ENCODE measurements at regions not wholly inside any gene's neighbourhood (a gene's known extent, or its start where the extent isn't known, plus 50 kb on each side); places are given as distances from the start of the nearest gene placed in this dataset.

- H3K36me3 ChIP-seq: no peaks in the 10 kb centered on the region
- no peaks in the 10 kb centered on the region for H3K9me3 ChIP-seq
- H3K27me3 ChIP-seq: no peaks in the 10 kb centered on the region
- no peak for DNase-seq (ENCODE audit: low spot score in 2 of 2)
- H3K4me1 ChIP-seq: no peaks in the 10 kb centered on the region
- TF ChIP-seq CTCF (IDR thresholded peaks at IDR 0.05): no peak
- no peak overlapping the region for H3K4me3 ChIP-seq
- no peak overlapping the region for H3K27ac ChIP-seq
- intact Hi-C loops (cut with DNase I): no loop called here
Measured at GRCh38 chr7:57343901-57344622, 105.9 kb upstream of the ZNF716 start.

GRCh38 chr7:57344957-57345356 lies 105.0 kb upstream of the ZNF716 start:
- H3K36me3 ChIP-seq: no peaks in the 10 kb centered on the region
- intact Hi-C loops (cut with DNase I): no loop called here
- no peak overlapping the region for H3K27ac ChIP-seq
- no peak for TF ChIP-seq CTCF (IDR thresholded peaks at IDR 0.05)
- H3K4me1 ChIP-seq: no peaks in the 10 kb centered on the region
- no peak for DNase-seq (ENCODE audit: low spot score in 2 of 2)
- no peaks in the 10 kb centered on the region for H3K27me3 ChIP-seq
- H3K9me3 ChIP-seq: no peaks in the 10 kb centered on the region
- H3K4me3 ChIP-seq: no peak overlapping the region

GRCh38 chr7:57348646-57349269 lies 101.2 kb upstream of the ZNF716 start:
- no peak overlapping the region for H3K4me3 ChIP-seq
- H3K27me3 ChIP-seq: no peaks in the 10 kb centered on the region
- TF ChIP-seq CTCF (IDR thresholded peaks at IDR 0.05): no peak
- intact Hi-C loops (cut with DNase I): no loop called here
- DNase-seq (ENCODE audit: low spot score in 2 of 2): no peak
- H3K9me3 ChIP-seq: no peaks in the 10 kb centered on the region
- H3K4me1 ChIP-seq: no peaks in the 10 kb centered on the region
- no peak overlapping the region for H3K27ac ChIP-seq
- H3K36me3 ChIP-seq: no peaks in the 10 kb centered on the region

GRCh38 chr7:57354195-57354594 lies 95.8 kb upstream of the ZNF716 start:
- H3K9me3 ChIP-seq: no peaks in the 10 kb centered on the region
- no peak overlapping the region for H3K4me3 ChIP-seq
- intact Hi-C loops (cut with DNase I): no loop called here

GRCh38 chr7:57354679-57355338 lies 95.2 kb upstream of the ZNF716 start:
- intact Hi-C loops (cut with DNase I): no loop called here
- DNase-seq (ENCODE audit: low spot score in 2 of 2): no peak
- Histone ChIP-seq H3K9me3 (no peaks in the 10 kb centered on the region), H3K27ac (no peak overlapping the region), H3K4me3 (no peak overlapping the region), H3K36me3 (no peaks in the 10 kb centered on the region), H3K4me1 (no peaks in the 10 kb centered on the region), H3K27me3 (no peaks in the 10 kb centered on the region)
- no peak for TF ChIP-seq CTCF (IDR thresholded peaks at IDR 0.05)

More at GRCh38 chr7:57354195-57354594, 95.8 kb upstream of the ZNF716 start:
- Histone ChIP-seq H3K4me1 (no peaks in the 10 kb centered on the region), H3K27ac (no peak overlapping the region), H3K36me3 (no peaks in the 10 kb centered on the region), H3K27me3 (no peaks in the 10 kb centered on the region)
- no peak for DNase-seq (ENCODE audit: low spot score in 2 of 2)
- TF ChIP-seq CTCF (IDR thresholded peaks at IDR 0.05): no peak
